Activated naive CD8-positive, alpha-beta T cell treated with anti-CD3 and anti-CD28 coated beads, Interleukin-2, amount 10 ng/mL, durations not matched to agents 7 days and 5 days (primary cell): ENCODE measurements at regions not wholly inside any gene's neighbourhood (a gene's known extent, or its start where the extent isn't known, plus 50 kb on each side); places are given as distances from the start of the nearest gene placed in this dataset.
A peak's percentile ranks its signal among the peaks of the same experiment; 100 is the strongest.

Experiments used
- ATAC-seq: fragments of 150-1000 bp; cut with Tn5 transposase; one replicate; pipeline ENCODE4 v1.10.0; 2021; ENCODE audit warnings: low read depth, moderate library complexity
- POLR2A ChIA-PET: fragments of 350-600 bp; sonication (Branson Sonifier 250); formaldehyde crosslinking; loops from one replicate; lab custom pipeline; 2021; ENCODE audit warnings: antibody characterized with exemption; lab: Charles Lee
- DNase-seq: peaks from one replicate; pipeline ENCODE4 v3.0.0; 2021
- H3K27ac Mint-ChIP-seq: one replicate; pipeline ENCODE4 v1.8.0; 2022; ENCODE audit warnings: mild to moderate bottlenecking, mixed read lengths
- H3K27me3 Mint-ChIP-seq: one replicate; pipeline ENCODE4 v1.8.0; 2022; ENCODE audit warnings: mild to moderate bottlenecking, moderate library complexity, mixed read lengths
- H3K36me3 Mint-ChIP-seq: one replicate; pipeline ENCODE4 v1.8.0; 2021; ENCODE audit warnings: mild to moderate bottlenecking, mixed read lengths
- H3K4me1 Mint-ChIP-seq: one replicate; pipeline ENCODE4 v1.8.0; 2021; ENCODE audit warnings: mixed read lengths
- H3K4me3 Mint-ChIP-seq: one replicate; pipeline ENCODE4 v1.8.0; 2022; ENCODE audit warnings: mild to moderate bottlenecking, moderate library complexity, mixed read lengths
- H3K9me3 Mint-ChIP-seq: one replicate; pipeline ENCODE4 v1.8.0; 2021; ENCODE audit warnings: mixed read lengths

- H3K36me3 Mint-ChIP-seq = no peaks in the 10 kb centered on the region
Observed at GRCh38 chr9:30943446-30944224, 1440.8 kb upstream of the ACO1 start.

DNA sequence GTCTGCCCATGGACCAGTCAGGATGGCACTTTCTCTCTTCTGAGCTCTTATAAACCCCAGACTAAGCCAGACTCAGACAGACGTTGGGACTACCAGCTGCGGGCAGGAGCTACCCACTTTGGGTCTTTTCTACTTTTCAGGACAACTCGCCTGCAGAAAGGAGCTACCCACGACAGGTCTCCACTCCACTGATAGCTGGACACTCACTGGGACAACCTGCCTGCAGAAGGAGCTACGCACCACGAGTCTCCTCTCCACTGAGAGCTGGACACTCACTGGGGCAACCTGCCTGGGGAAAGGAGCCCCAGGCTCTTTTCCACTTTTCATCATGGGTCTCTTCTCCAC, 1440.2 kb upstream of the ACO1 start:
- peaks cover 4% of the 10 kb centered on the region for H3K9me3 Mint-ChIP-seq
- H3K36me3 Mint-ChIP-seq = no peaks in the 10 kb centered on the region
- no peaks in the 10 kb centered on the region for H3K27me3 Mint-ChIP-seq
- no peak overlapping the region for H3K27ac Mint-ChIP-seq
- H3K4me3 Mint-ChIP-seq = no peak overlapping the region
- ATAC-seq (no peak), DNase-seq (peak; percentile 16)
- POLR2A ChIA-PET = no interaction called here
- H3K4me1 Mint-ChIP-seq = no peaks in the 10 kb centered on the region

More at GRCh38 chr9:30943446-30944224, 1440.8 kb upstream of the ACO1 start:
- no peaks in the 10 kb centered on the region for H3K27me3 Mint-ChIP-seq
- H3K27ac Mint-ChIP-seq = no peak overlapping the region
- no peak for ATAC-seq
- H3K4me3 Mint-ChIP-seq = no peak overlapping the region
- peak; percentile 13 for DNase-seq
- peaks cover 4% of the 10 kb centered on the region for H3K9me3 Mint-ChIP-seq
- no peaks in the 10 kb centered on the region for H3K4me1 Mint-ChIP-seq
- POLR2A ChIA-PET = no interaction called here

DNA sequence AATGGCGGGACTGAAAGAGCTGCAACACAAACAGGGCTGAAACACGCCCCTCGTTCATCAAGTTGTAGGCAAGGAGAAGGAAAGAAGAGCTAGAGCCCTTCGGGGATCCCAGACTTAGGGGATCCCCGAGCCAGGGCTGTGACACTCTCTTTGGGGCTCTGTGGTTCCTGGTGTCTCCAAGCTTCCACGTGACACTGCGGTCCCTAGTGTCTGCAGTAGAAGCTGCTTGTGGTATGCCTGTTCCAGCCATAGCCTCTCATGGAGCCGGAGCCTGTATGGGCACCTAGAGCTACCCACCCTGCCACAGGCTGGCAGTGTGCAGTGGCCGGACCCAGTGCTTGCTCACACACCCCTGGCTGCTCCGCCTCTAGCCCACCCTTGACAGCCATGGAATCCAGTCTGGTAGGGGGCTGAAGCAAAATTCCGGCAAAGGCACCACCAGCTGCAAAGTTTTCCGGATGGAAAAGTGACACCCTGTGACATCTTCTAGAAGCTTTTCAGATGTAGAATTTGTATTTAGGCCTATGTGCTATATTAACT, 1439.6 kb upstream of the ACO1 start:
- no peaks in the 10 kb centered on the region for H3K36me3 Mint-ChIP-seq
- POLR2A ChIA-PET = no interaction called here

GRCh38 chr9:30964332-30964731, 1420.1 kb upstream of the ACO1 start:
- H3K36me3 Mint-ChIP-seq = no peaks in the 10 kb centered on the region
- H3K4me1 Mint-ChIP-seq = no peaks in the 10 kb centered on the region
- peaks cover 2% of the 10 kb centered on the region for H3K9me3 Mint-ChIP-seq
- H3K4me3 Mint-ChIP-seq = no peak overlapping the region
- DNase-seq = no peak
- ATAC-seq = no peak
- H3K27ac Mint-ChIP-seq = no peak overlapping the region
- H3K27me3 Mint-ChIP-seq = no peaks in the 10 kb centered on the region
- POLR2A ChIA-PET = no interaction called here

More for the DNA sequence above, 1439.6 kb upstream of the ACO1 start:
- DNase-seq (no peak), ATAC-seq (no peak)
- Mint-ChIP-seq H3K9me3 (peaks cover 4% of the 10 kb centered on the region), H3K27me3 (no peaks in the 10 kb centered on the region), H3K4me3 (no peak overlapping the region), H3K27ac (no peak overlapping the region), H3K4me1 (no peaks in the 10 kb centered on the region)

- Mint-ChIP-seq H3K36me3 (no peaks in the 10 kb centered on the region), H3K4me1 (no peaks in the 10 kb centered on the region), H3K27me3 (no peaks in the 10 kb centered on the region), H3K4me3 (no peak overlapping the region), H3K27ac (no peak overlapping the region), H3K9me3 (no peaks in the 10 kb centered on the region)
- DNase-seq (no peak), ATAC-seq (no peak)
- POLR2A ChIA-PET = no interaction called here
Observed at GRCh38 chr9:30967476-30967875, 1417.0 kb upstream of the ACO1 start.

- no peaks in the 10 kb centered on the region for H3K4me1 Mint-ChIP-seq
- H3K27me3 Mint-ChIP-seq = no peaks in the 10 kb centered on the region
- POLR2A ChIA-PET = no interaction called here
- ATAC-seq (no peak), DNase-seq (no peak)
- H3K27ac Mint-ChIP-seq = no peak overlapping the region
- no peaks in the 10 kb centered on the region for H3K36me3 Mint-ChIP-seq
- no peak overlapping the region for H3K4me3 Mint-ChIP-seq
- no peaks in the 10 kb centered on the region for H3K9me3 Mint-ChIP-seq
Observed at GRCh38 chr9:30970186-30970585, 1414.3 kb upstream of the ACO1 start.

DNA sequence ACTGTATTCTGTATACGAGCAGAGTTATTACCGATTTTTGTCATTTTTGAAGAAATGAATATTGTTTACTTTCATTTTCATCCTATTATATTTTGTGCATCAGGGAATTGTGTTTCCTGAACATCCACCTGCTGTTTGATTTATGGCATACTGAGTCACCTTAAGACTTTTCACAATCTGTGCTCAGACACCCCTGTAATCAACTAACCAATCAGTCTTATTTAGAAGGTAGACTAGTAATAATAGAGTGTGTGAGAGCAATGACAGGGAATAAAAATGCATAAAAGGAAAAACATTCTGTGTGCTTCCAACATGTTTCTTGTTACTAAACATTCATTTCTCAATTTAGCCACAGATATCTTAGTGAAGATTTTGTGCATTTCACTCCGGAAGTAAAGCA, 1413.6 kb upstream of the ACO1 start:
- ATAC-seq (no peak), DNase-seq (no peak)
- POLR2A ChIA-PET = no interaction called here
- no peaks in the 10 kb centered on the region for H3K27me3 Mint-ChIP-seq
- no peak overlapping the region for H3K4me3 Mint-ChIP-seq
- no peaks in the 10 kb centered on the region for H3K9me3 Mint-ChIP-seq
- H3K36me3 Mint-ChIP-seq = no peaks in the 10 kb centered on the region
- H3K27ac Mint-ChIP-seq = no peak overlapping the region
- H3K4me1 Mint-ChIP-seq = no peaks in the 10 kb centered on the region

GRCh38 chr9:30972654-30973053, 1411.8 kb upstream of the ACO1 start:
- no peaks in the 10 kb centered on the region for H3K4me1 Mint-ChIP-seq
- no peak overlapping the region for H3K4me3 Mint-ChIP-seq

GRCh38 chr9:30977965-30978364, 1406.5 kb upstream of the ACO1 start:
- ATAC-seq = no peak
- POLR2A ChIA-PET = no interaction called here
- H3K9me3 Mint-ChIP-seq = peaks cover 5% of the 10 kb centered on the region
- no peak overlapping the region for H3K4me3 Mint-ChIP-seq
- DNase-seq = no peak
- H3K36me3 Mint-ChIP-seq = no peaks in the 10 kb centered on the region
- H3K27me3 Mint-ChIP-seq = no peaks in the 10 kb centered on the region
- H3K27ac Mint-ChIP-seq = no peak overlapping the region
- H3K4me1 Mint-ChIP-seq = no peaks in the 10 kb centered on the region

More at GRCh38 chr9:30972654-30973053, 1411.8 kb upstream of the ACO1 start:
- DNase-seq = no peak
- ATAC-seq = no peak
- Mint-ChIP-seq H3K36me3 (no peaks in the 10 kb centered on the region), H3K27me3 (no peaks in the 10 kb centered on the region), H3K27ac (no peak overlapping the region), H3K9me3 (no peaks in the 10 kb centered on the region)
- POLR2A ChIA-PET = no interaction called here

GRCh38 chr9:30982301-30982700, 1402.1 kb upstream of the ACO1 start:
- H3K27me3 Mint-ChIP-seq = no peaks in the 10 kb centered on the region
- no peak overlapping the region for H3K27ac Mint-ChIP-seq
- DNase-seq (no peak), ATAC-seq (no peak)
- POLR2A ChIA-PET = no interaction called here
- no peaks in the 10 kb centered on the region for H3K4me1 Mint-ChIP-seq
- H3K36me3 Mint-ChIP-seq = no peaks in the 10 kb centered on the region
- no peak overlapping the region for H3K4me3 Mint-ChIP-seq
- H3K9me3 Mint-ChIP-seq = peaks cover 5% of the 10 kb centered on the region

GRCh38 chr9:30995956-30996738, 1388.3 kb upstream of the ACO1 start:
- ATAC-seq (no peak), DNase-seq (no peak)
- Mint-ChIP-seq H3K36me3 (no peaks in the 10 kb centered on the region), H3K9me3 (no peaks in the 10 kb centered on the region), H3K27me3 (no peaks in the 10 kb centered on the region), H3K27ac (no peak overlapping the region), H3K4me1 (no peaks in the 10 kb centered on the region), H3K4me3 (no peak overlapping the region)
- POLR2A ChIA-PET = no interaction called here

DNA sequence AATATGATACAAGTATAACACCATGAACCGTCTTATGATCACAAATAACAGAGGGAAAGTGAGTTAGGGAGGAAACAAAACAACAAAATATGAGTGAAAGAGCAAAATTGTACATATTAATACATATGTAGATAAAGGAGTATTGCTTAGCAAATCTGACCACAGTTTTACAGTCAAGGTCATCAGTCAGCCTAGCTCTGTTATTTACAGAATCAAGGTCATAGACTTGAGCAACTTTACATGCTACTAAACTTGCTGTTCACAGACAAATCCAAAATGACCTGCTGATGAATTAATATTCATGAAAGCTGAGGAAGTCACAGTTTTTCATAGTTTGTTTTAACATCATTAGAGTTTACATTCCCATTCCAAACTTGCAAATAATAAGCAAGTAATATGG, 1387.7 kb upstream of the ACO1 start:
- POLR2A ChIA-PET = no interaction called here
- Mint-ChIP-seq H3K27ac (no peak overlapping the region), H3K36me3 (no peaks in the 10 kb centered on the region), H3K4me1 (no peaks in the 10 kb centered on the region), H3K9me3 (peaks cover 3% of the 10 kb centered on the region), H3K4me3 (no peak overlapping the region), H3K27me3 (no peaks in the 10 kb centered on the region)
- ATAC-seq = no peak
- no peak for DNase-seq

- DNase-seq = no peak
- H3K27ac Mint-ChIP-seq = no peak overlapping the region
- no peaks in the 10 kb centered on the region for H3K36me3 Mint-ChIP-seq
- H3K4me1 Mint-ChIP-seq = no peaks in the 10 kb centered on the region
- H3K27me3 Mint-ChIP-seq = no peaks in the 10 kb centered on the region
- POLR2A ChIA-PET = no interaction called here
- ATAC-seq = no peak
- H3K9me3 Mint-ChIP-seq = peaks cover 5% of the 10 kb centered on the region
- no peak overlapping the region for H3K4me3 Mint-ChIP-seq
Observed at GRCh38 chr9:30997291-30997690, 1387.2 kb upstream of the ACO1 start.
